ENCODE measurements at regions not wholly inside any gene's neighbourhood (a gene's known extent, or its start where the extent isn't known, plus 50 kb on each side); places are given as distances from the start of the nearest gene placed in this dataset.

DNA sequence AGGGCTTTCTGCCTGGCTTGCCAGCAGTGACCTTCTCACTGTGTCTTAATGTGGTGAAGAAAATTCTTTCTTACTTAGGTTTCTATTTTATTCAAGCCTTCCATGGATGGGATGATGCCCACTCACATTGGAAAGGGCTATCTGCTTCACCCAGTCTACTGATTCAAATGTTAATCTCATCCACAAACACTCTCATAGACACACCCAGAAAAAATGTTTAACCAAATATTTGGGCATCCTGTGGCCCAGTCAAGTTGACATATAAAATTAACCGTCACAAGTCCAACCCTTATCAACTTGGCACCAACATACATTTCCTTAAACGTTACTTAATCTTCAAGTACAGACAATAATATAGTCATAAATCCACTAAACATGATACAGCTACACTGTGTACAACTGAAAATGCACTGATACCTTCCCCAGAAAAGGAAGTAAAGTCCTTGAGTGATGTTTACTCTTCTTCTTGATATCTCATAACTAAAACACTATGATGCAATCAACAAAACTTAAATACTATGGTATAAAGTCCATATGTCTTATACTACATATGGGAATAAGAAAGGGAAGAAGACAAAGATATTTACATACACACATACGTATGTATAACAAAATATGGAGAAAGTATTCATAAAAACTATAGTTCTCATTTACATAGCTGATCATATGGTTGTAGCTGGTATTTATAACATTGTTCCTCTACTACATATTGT lies 394.7 kb upstream of the NOVA1 start:
- H3K27ac ChIP-seq (ENCODE audit: low read depth, low read length) = no peak overlapping the region
- no peaks in the 10 kb centered on the region for H3K36me3 ChIP-seq (ENCODE audit: insufficient read depth, low read length)
- no peaks in the 10 kb centered on the region for H3K4me1 ChIP-seq (ENCODE audit: insufficient read depth, low read length)
- H3K9me3 ChIP-seq (ENCODE audit: low read depth, low read length) = peaks cover 2% of the 10 kb centered on the region
- H3K4me2 ChIP-seq (ENCODE audit: insufficient read depth, low read length) = no peak overlapping the region
- H4K20me1 ChIP-seq (ENCODE audit: insufficient read depth, low read length) = no peaks in the 10 kb centered on the region
- DNase-seq (ENCODE audit: insufficient read length, low spot score, missing footprints) = no peak
- H3K4me3 ChIP-seq (ENCODE audit: insufficient read depth, low read length) = no peak overlapping the region
- TF ChIP-seq, protein P1, sequence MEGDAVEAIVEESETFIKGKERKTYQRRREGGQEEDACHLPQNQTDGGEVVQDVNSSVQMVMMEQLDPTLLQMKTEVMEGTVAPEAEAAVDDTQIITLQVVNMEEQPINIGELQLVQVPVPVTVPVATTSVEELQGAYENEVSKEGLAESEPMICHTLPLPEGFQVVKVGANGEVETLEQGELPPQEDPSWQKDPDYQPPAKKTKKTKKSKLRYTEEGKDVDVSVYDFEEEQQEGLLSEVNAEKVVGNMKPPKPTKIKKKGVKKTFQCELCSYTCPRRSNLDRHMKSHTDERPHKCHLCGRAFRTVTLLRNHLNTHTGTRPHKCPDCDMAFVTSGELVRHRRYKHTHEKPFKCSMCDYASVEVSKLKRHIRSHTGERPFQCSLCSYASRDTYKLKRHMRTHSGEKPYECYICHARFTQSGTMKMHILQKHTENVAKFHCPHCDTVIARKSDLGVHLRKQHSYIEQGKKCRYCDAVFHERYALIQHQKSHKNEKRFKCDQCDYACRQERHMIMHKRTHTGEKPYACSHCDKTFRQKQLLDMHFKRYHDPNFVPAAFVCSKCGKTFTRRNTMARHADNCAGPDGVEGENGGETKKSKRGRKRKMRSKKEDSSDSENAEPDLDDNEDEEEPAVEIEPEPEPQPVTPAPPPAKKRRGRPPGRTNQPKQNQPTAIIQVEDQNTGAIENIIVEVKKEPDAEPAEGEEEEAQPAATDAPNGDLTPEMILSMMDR (IDR thresholded peaks at IDR 0.05; ENCODE audit: extremely low read depth, low read depth, low read length) = no peak
- no peaks in the 10 kb centered on the region for H3K79me2 ChIP-seq (ENCODE audit: insufficient read depth, low read length)
- H3K27me3 ChIP-seq (ENCODE audit: insufficient read depth, low read length) = no peaks in the 10 kb centered on the region
- no peak overlapping the region for H2AFZ ChIP-seq (ENCODE audit: low read length)

DNA sequence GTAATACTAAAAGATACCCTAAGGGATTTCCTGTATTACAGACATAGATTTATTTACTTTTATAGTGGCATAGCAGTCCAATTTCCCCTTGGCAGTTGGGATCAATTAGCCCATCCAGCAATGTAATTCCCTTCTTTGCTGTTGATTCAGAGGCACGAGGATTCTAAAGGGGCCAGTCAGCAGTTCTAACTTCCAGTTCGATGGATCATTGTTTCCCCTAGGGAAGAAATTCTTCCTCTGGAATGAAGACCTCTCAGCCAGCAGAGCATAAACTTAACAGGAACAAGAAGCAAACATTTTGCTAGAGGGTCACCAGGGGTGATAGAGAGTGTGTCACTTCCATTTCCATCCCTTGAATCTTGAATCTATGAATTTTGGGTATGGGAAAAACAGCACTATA lies 395.7 kb upstream of the NOVA1 start:
- H3K79me2 ChIP-seq (ENCODE audit: insufficient read depth, low read length) = no peaks in the 10 kb centered on the region
- no peak overlapping the region for H3K4me3 ChIP-seq (ENCODE audit: insufficient read depth, low read length)
- H3K27me3 ChIP-seq (ENCODE audit: insufficient read depth, low read length) = no peaks in the 10 kb centered on the region
- no peak overlapping the region for H3K4me2 ChIP-seq (ENCODE audit: insufficient read depth, low read length)
- H3K4me1 ChIP-seq (ENCODE audit: insufficient read depth, low read length) = no peaks in the 10 kb centered on the region
- peaks cover 2% of the 10 kb centered on the region for H3K9me3 ChIP-seq (ENCODE audit: low read depth, low read length)
- H3K27ac ChIP-seq (ENCODE audit: low read depth, low read length) = no peak overlapping the region
- no peak overlapping the region for H2AFZ ChIP-seq (ENCODE audit: low read length)
- no peaks in the 10 kb centered on the region for H4K20me1 ChIP-seq (ENCODE audit: insufficient read depth, low read length)
- TF ChIP-seq, protein P1 (IDR thresholded peaks at IDR 0.05; ENCODE audit: extremely low read depth, low read depth, low read length) = no peak
- no peaks in the 10 kb centered on the region for H3K36me3 ChIP-seq (ENCODE audit: insufficient read depth, low read length)
- DNase-seq (ENCODE audit: insufficient read length, low spot score, missing footprints) = no peak

DNA sequence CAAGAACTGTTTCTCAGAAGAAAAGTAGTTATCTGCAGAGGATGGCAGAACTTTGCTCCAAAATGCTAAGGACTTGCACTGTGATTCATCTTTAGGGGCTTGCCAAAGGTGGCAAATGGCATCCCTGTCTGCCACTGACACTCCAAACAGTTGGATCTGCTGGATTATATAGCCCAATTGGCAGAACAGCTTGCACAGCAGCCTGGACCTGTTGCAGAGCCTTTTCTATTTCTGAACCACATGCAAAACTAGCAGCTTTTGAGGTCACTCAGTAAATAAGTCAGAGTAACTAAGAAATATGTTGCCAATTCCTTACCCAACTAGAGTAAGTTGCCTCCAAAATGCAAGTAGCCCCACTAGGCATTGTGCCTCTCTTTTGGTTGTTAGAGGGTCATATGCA lies 397.5 kb upstream of the NOVA1 start:
- H3K4me3 ChIP-seq (ENCODE audit: insufficient read depth, low read length) = no peak overlapping the region
- no peaks in the 10 kb centered on the region for H3K4me1 ChIP-seq (ENCODE audit: insufficient read depth, low read length)
- no peak overlapping the region for H2AFZ ChIP-seq (ENCODE audit: low read length)
- no peaks in the 10 kb centered on the region for H3K79me2 ChIP-seq (ENCODE audit: insufficient read depth, low read length)
- H4K20me1 ChIP-seq (ENCODE audit: insufficient read depth, low read length) = no peaks in the 10 kb centered on the region
- no peak overlapping the region for H3K27ac ChIP-seq (ENCODE audit: low read depth, low read length)
- H3K36me3 ChIP-seq (ENCODE audit: insufficient read depth, low read length) = no peaks in the 10 kb centered on the region
- no peak overlapping the region for H3K4me2 ChIP-seq (ENCODE audit: insufficient read depth, low read length)
- H3K9me3 ChIP-seq (ENCODE audit: low read depth, low read length) = no peaks in the 10 kb centered on the region
- TF ChIP-seq, protein P1 (IDR thresholded peaks at IDR 0.05; ENCODE audit: extremely low read depth, low read depth, low read length) = no peak
- no peaks in the 10 kb centered on the region for H3K27me3 ChIP-seq (ENCODE audit: insufficient read depth, low read length)
- no peak for DNase-seq (ENCODE audit: insufficient read length, low spot score, missing footprints)

DNA sequence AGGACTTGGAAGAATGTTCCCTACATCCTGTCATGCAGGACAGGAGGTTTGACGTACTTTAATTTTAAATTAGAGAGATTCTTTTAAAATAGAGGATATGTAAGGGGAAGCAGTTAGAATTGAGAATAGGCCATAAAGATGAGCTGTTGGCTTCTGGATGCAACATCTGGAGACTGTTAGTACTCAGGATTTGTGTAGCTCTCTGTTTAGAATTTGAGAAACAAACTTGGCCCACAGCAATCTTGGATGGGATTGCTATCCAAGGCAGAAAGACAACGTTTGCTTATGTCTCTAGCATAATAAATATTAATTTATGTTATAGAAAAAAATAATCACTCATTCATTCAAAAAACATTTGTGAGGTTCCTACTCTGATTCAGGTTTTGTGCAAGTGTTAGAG lies 398.4 kb upstream of the NOVA1 start:
- H4K20me1 ChIP-seq (ENCODE audit: insufficient read depth, low read length) = no peaks in the 10 kb centered on the region
- H3K4me3 ChIP-seq (ENCODE audit: insufficient read depth, low read length) = no peak overlapping the region

More for the DNA sequence above, 398.4 kb upstream of the NOVA1 start:
- no peaks in the 10 kb centered on the region for H3K27me3 ChIP-seq (ENCODE audit: insufficient read depth, low read length)
- H3K27ac ChIP-seq (ENCODE audit: low read depth, low read length) = no peak overlapping the region
- H3K79me2 ChIP-seq (ENCODE audit: insufficient read depth, low read length) = no peaks in the 10 kb centered on the region
- TF ChIP-seq, protein P1 (IDR thresholded peaks at IDR 0.05; ENCODE audit: extremely low read depth, low read depth, low read length) = no peak
- no peaks in the 10 kb centered on the region for H3K9me3 ChIP-seq (ENCODE audit: low read depth, low read length)
- H3K36me3 ChIP-seq (ENCODE audit: insufficient read depth, low read length) = no peaks in the 10 kb centered on the region
- no peak overlapping the region for H2AFZ ChIP-seq (ENCODE audit: low read length)
- no peaks in the 10 kb centered on the region for H3K4me1 ChIP-seq (ENCODE audit: insufficient read depth, low read length)
- no peak for DNase-seq (ENCODE audit: insufficient read length, low spot score, missing footprints)
- no peak overlapping the region for H3K4me2 ChIP-seq (ENCODE audit: insufficient read depth, low read length)
